AG04450 (cell line): ENCODE measurements at regions not wholly inside any gene's neighbourhood (a gene's known extent, or its start where the extent isn't known, plus 50 kb on each side); places are given as distances from the start of the nearest gene placed in this dataset.

Experiments used
- CTCF ChIA-PET: fragments of 300-600, 350-600 bp; formaldehyde crosslinking; extraction: SDS; loops from one replicate; lab custom pipeline; 2022; ENCODE audit warnings: antibody characterized with exemption, inconsistent platforms; lab: Charles Lee
- POLR2A ChIA-PET: fragments of 350-600 bp; formaldehyde crosslinking; extraction: SDS; loops from one replicate; lab custom pipeline; 2021; ENCODE audit warnings: antibody characterized with exemption, inconsistent platforms; lab: Yijun Ruan, JAX
- DNase-seq: peaks from one replicate; pipeline ENCODE4 v3.0.0-alpha.2; 2011; ENCODE audit warnings: low read depth, low spot score
- H3K27ac ChIP-seq: one replicate; pipeline ENCODE4 v1.5.1; 2012; ENCODE audit warnings: low read depth, low read length, control low read depth
- H3K27me3 ChIP-seq: one replicate; pipeline ENCODE4 v1.6.0; 2012; ENCODE audit warnings: low read length; ENCODE audit not compliant: control insufficient read depth, insufficient read depth
- H3K4me3 ChIP-seq: 2 replicates; pipeline ENCODE4 v1.5.1; 2011; ENCODE audit warnings: mild to moderate bottlenecking, low read depth, low read length, control low read depth
- H3K9me3 ChIP-seq: 2 replicates; pipeline ENCODE4 v1.5.1; 2012; ENCODE audit warnings: low read length; ENCODE audit not compliant: control insufficient read depth, insufficient read depth
- CTCF ChIP-seq: IDR thresholded peaks from 2 replicates; pipeline ENCODE4 v1.5.1; 2011; ENCODE audit warnings: low read depth, low read length, control low read depth, inconsistent platforms

GRCh38 chr5:72009280-72009679 is 98.0 kb upstream of the MAP1B start:
- H3K9me3 ChIP-seq = no peaks in the 10 kb centered on the region
- ChIA-PET POLR2A (no interaction called here), CTCF (interaction anchor here (0.9 to 1.4 kb wide), 3 partner anchors 9 to 299 kb away, joined by 3 to 5 read pairs (median 3); no protein-coding TSS in a partner anchor)
- H3K4me3 ChIP-seq = no peak overlapping the region
- H3K27ac ChIP-seq = no peak overlapping the region
- peaks cover 5% of the 10 kb centered on the region for H3K27me3 ChIP-seq
- no peak for DNase-seq
- TF ChIP-seq CTCF = no peak

- no peak for TF ChIP-seq CTCF
- Histone ChIP-seq H3K27ac (no peak overlapping the region), H3K27me3 (peaks cover 5% of the 10 kb centered on the region), H3K9me3 (no peaks in the 10 kb centered on the region), H3K4me3 (no peak overlapping the region)
- ChIA-PET CTCF (no interaction called here), POLR2A (no interaction called here)
- no peak for DNase-seq
Observed at GRCh38 chr5:72010430-72010829, 96.8 kb upstream of the MAP1B start.

GRCh38 chr5:72012906-72013305 is 94.4 kb upstream of the MAP1B start:
- no peak for TF ChIP-seq CTCF
- Histone ChIP-seq H3K27ac (no peak overlapping the region), H3K4me3 (no peak overlapping the region), H3K27me3 (peaks cover 4% of the 10 kb centered on the region), H3K9me3 (no peaks in the 10 kb centered on the region)
- POLR2A ChIA-PET = no interaction called here
- CTCF ChIA-PET = no interaction called here
- DNase-seq = no peak

GRCh38 chr5:72013766-72014624 is 93.3 kb upstream of the MAP1B start:
- Histone ChIP-seq H3K27me3 (peaks cover 2% of the 10 kb centered on the region), H3K27ac (no peak overlapping the region), H3K9me3 (no peaks in the 10 kb centered on the region), H3K4me3 (no peak overlapping the region; the same call in 1 of the 2 replicates)
- POLR2A ChIA-PET = no interaction called here
- no peak for TF ChIP-seq CTCF
- DNase-seq = peak; percentile 16
- CTCF ChIA-PET = no interaction called here

- DNase-seq = peak; percentile 11
- no peak for TF ChIP-seq CTCF
- Histone ChIP-seq H3K9me3 (peaks cover 2% of the 10 kb centered on the region; the same call in 1 of the 2 replicates), H3K4me3 (no peak overlapping the region), H3K27ac (no peak overlapping the region), H3K27me3 (peaks cover 7% of the 10 kb centered on the region)
- ChIA-PET CTCF (no interaction called here), POLR2A (no interaction called here)
Observed at GRCh38 chr5:72015103-72015548, 92.1 kb upstream of the MAP1B start.
